Adipocyte (in vitro differentiated cells): ENCODE measurements at regions not wholly inside any gene's neighbourhood (a gene's known extent, or its start where the extent isn't known, plus 50 kb on each side); places are given as distances from the start of the nearest gene placed in this dataset.
A peak's percentile ranks its signal among the peaks of the same experiment; 100 is the strongest.

Source experiments
- DNase-seq: peaks from one replicate; pipeline ENCODE4 v3.0.0-alpha.2; 2015; ENCODE audit warnings: low read depth
- H3K27me3 ChIP-seq: replicated peaks from 2 replicates; pipeline ENCODE4 v1.7.0; 2013; ENCODE audit warnings: mild to moderate bottlenecking, low read length, moderate library complexity; ENCODE audit not compliant: control insufficient read depth, insufficient read depth
- H3K36me3 ChIP-seq: 2 replicates; pipeline ENCODE4 v1.7.0; 2013; ENCODE audit warnings: low read length, mild to moderate bottlenecking, moderate library complexity; ENCODE audit not compliant: control insufficient read depth, insufficient read depth, severe bottlenecking
- H3K4me1 ChIP-seq: 2 replicates; pipeline ENCODE4 v1.7.0; 2013; ENCODE audit warnings: mild to moderate bottlenecking, low read length, moderate library complexity; ENCODE audit not compliant: control insufficient read depth, insufficient read depth
- H3K4me3 ChIP-seq: 2 replicates; pipeline ENCODE4 v1.7.0; 2013; ENCODE audit warnings: mild to moderate bottlenecking, low read length, moderate library complexity
- H3K9ac ChIP-seq: 2 replicates; pipeline ENCODE4 v1.7.0; 2013; ENCODE audit warnings: mild to moderate bottlenecking, low read length, moderate library complexity
- H3K9me3 ChIP-seq: 2 replicates; pipeline ENCODE4 v1.7.0; 2013; ENCODE audit warnings: mild to moderate bottlenecking, low read length, moderate library complexity; ENCODE audit not compliant: control insufficient read depth

DNA sequence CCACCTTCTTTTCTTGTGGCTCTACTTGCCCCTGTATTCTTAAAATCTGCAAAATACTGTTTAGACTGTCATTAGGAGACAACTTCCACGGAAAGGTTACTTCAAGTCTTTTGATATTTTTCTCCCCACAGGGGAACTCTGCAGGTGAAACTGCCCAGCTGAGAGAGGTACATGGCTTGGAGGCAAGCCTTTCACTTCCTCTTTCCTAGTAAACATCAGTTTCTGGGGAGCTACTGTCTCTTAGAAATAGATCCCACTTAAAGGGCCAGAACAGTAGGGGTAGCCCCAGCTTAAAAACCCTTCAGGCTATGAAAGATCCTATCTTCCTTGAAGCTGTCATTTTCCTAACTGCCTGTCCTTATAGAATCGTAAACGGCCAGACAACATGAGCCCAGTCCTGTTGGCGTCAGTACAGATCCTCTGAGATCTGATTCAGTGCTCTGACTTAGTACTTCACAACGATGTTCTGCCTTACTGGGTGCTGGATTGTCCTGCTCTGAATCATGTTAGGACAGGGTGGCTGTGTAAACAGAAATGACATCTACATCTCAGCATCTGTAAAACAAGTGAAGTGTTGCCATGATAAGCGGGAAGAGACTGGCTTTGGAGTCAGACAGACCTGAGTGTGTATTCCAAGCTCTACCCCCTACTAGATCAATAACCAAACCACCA is 102.1 kb downstream of the ITIH6 start:
- DNase-seq = peak; percentile 2

More for the DNA sequence above, 102.1 kb downstream of the ITIH6 start:
- Histone ChIP-seq H3K9me3 (no peaks in the 10 kb centered on the region), H3K4me1 (no peaks in the 10 kb centered on the region), H3K27me3 (no peaks in the 10 kb centered on the region), H3K9ac (no peak overlapping the region), H3K4me3 (no peak overlapping the region), H3K36me3 (no peaks in the 10 kb centered on the region)
